HCT116 (cell line): ENCODE measurements at regions not wholly inside any gene's neighbourhood (a gene's known extent, or its start where the extent isn't known, plus 50 kb on each side); places are given as distances from the start of the nearest gene placed in this dataset.

Experiments
- ATAC-seq: fragments of 200-7000 bp; cut with Tn5 transposase; 2 replicates; pipeline ENCODE4 v1.9.1; 2020; ENCODE audit warnings: mild to moderate bottlenecking, moderate library complexity
- BruUV-seq: library from RNA; stranded (reverse); fragments of 400-500 nt; replicated peaks from 2 replicates; lab custom pipeline; 2021; lab: Mats Ljungman, UMichigan
- CTCF ChIA-PET: fragments of 300-600 bp; sonication (Branson Sonifier 250); formaldehyde crosslinking; loops from one replicate; lab custom pipeline; 2021; ENCODE audit warnings: antibody characterized with exemption; lab: Charles Lee
- POLR2A ChIA-PET: fragments of 300-600, 350-600 bp; sonication (Branson Sonifier 250); formaldehyde crosslinking; loops from one replicate; lab custom pipeline; 2021; ENCODE audit warnings: antibody characterized with exemption; lab: Charles Lee
- RAD21 ChIA-PET, 2 experiments: fragments of 300-600 bp; sonication (Branson Sonifier 250); formaldehyde crosslinking; loops; one replicate each; lab custom pipeline; 2023; ENCODE audit warnings: low total read pairs in 2 of 2; ENCODE audit not compliant: uncharacterized antibody in 2 of 2, unreplicated experiment in 2 of 2, low non-redundant PET in 1 of 2; lab: Charles Lee
- DNase-seq: peaks from one replicate; pipeline ENCODE4 v3.0.0-alpha.2; 2010; ENCODE audit warnings: low read depth, low spot score
- H2AFZ ChIP-seq: fragments of 200-600 bp; shearing (Covaris generic), sonication (generic); 2 replicates; pipeline ENCODE4 v1.6.1; 2017; ENCODE audit warnings: low read depth, mixed run types, mixed read lengths, antibody characterized with exemption, low read length; ENCODE audit not compliant: poor library complexity, severe bottlenecking
- H3K27ac ChIP-seq: 2 replicates; pipeline ENCODE4 v1.5.1; 2012; ENCODE audit warnings: low read depth, low read length
- H3K27me3 ChIP-seq: fragments of 200-600 bp; sonication (generic); 2 replicates; pipeline ENCODE4 v1.6.1; 2016; ENCODE audit warnings: mixed run types, low read length, mixed read lengths; ENCODE audit not compliant: insufficient read depth
- H3K36me3 ChIP-seq, 2 experiments: fragments of 200-500 bp in 1 of 2; fragments of 200-600 bp in 1 of 2; sonication (Bioruptor generic) in 1 of 2; sonication (generic) in 1 of 2; 2 replicates each; pipeline versions ENCODE4 v1.5.1 to v1.6.1; 2014 to 2016; ENCODE audit warnings: low read length in 2 of 2, inconsistent platforms in 1 of 2, mixed read lengths in 1 of 2, mixed run types in 1 of 2; ENCODE audit not compliant: insufficient read depth in 2 of 2, control insufficient read depth in 1 of 2
- H3K4me1 ChIP-seq, 2 experiments: fragments of 200-600 bp in 1 of 2; sonication (generic) in 1 of 2; 2 replicates each; pipeline versions ENCODE4 v1.5.1 to v1.6.1; 2012 to 2017; ENCODE audit warnings: low read length in 2 of 2, inconsistent platforms in 1 of 2, mild to moderate bottlenecking in 1 of 2, mixed read lengths in 1 of 2, mixed run types in 1 of 2, moderate library complexity in 1 of 2; ENCODE audit not compliant: insufficient read depth in 2 of 2, control insufficient read depth in 1 of 2
- H3K4me2 ChIP-seq: fragments of 200-600 bp; sonication (generic); 2 replicates; pipeline ENCODE4 v1.6.1; 2017; ENCODE audit warnings: mixed run types, low read length, mixed read lengths
- H3K4me3 ChIP-seq, 2 experiments: fragments of 200-600 bp in 1 of 2; sonication (generic) in 1 of 2; replicated peaks in 1 of 2; 2 replicates each; pipeline ENCODE4 v1.5.1; 2011 to 2016; ENCODE audit warnings: low read length in 2 of 2, control low read depth in 1 of 2, low read depth in 1 of 2, mild to moderate bottlenecking in 1 of 2, mixed read lengths in 1 of 2, mixed run types in 1 of 2
- H3K79me2 ChIP-seq: fragments of 200-600 bp; sonication (generic); 2 replicates; pipeline ENCODE4 v1.6.1; 2017; ENCODE audit warnings: mild to moderate bottlenecking, mixed run types, low read length, moderate library complexity, mixed read lengths; ENCODE audit not compliant: insufficient read depth
- H3K9ac ChIP-seq: fragments of 200-600 bp; sonication (generic); 2 replicates; pipeline ENCODE4 v1.6.1; 2016; ENCODE audit warnings: low read length, mixed read lengths
- H3K9me2 ChIP-seq: fragments of 200-600 bp; sonication (generic), shearing (Covaris generic); 2 replicates; pipeline ENCODE4 v1.6.1; 2017; ENCODE audit warnings: mixed run types, mild to moderate bottlenecking, moderate library complexity; ENCODE audit not compliant: insufficient read depth
- H3K9me3 ChIP-seq, 2 experiments: fragments of 200-500 bp in 1 of 2; fragments of 200-600 bp in 1 of 2; sonication (Bioruptor generic) in 1 of 2; sonication (generic) in 1 of 2; 2 replicates each; pipeline ENCODE4 v1.6.1; 2014 to 2017; ENCODE audit warnings: low read length in 2 of 2, mixed read lengths in 2 of 2, inconsistent platforms in 1 of 2, low read depth in 1 of 2, mild to moderate bottlenecking in 1 of 2, mixed run types in 1 of 2, moderate library complexity in 1 of 2; ENCODE audit not compliant: control insufficient read depth in 1 of 2, insufficient read depth in 1 of 2
- H4K20me1 ChIP-seq: fragments of 200-600 bp; sonication (generic), shearing (Covaris generic); 2 replicates; pipeline ENCODE4 v1.6.1; 2017; ENCODE audit warnings: mixed run types, mild to moderate bottlenecking, moderate library complexity; ENCODE audit not compliant: insufficient read depth
- CEBPB ChIP-seq: IDR thresholded peaks from 2 replicates; pipeline ENCODE4 v1.6.1; 2012; ENCODE audit warnings: low read depth
- EGR1 ChIP-seq: IDR thresholded peaks from 2 replicates; pipeline ENCODE4 v1.6.1; 2012; ENCODE audit warnings: low read depth
- ELF1 ChIP-seq: IDR thresholded peaks from 2 replicates; pipeline ENCODE4 v1.6.1; 2012; ENCODE audit warnings: low read depth, borderline replicate concordance
- EZH2 ChIP-seq: fragments of 200-600 bp; sonication (generic); IDR thresholded peaks from 2 replicates; pipeline ENCODE4 v1.6.1; 2017; ENCODE audit warnings: antibody characterized with exemption, mixed run types
- FOSL1 ChIP-seq: IDR thresholded peaks from 2 replicates; pipeline ENCODE4 v1.6.1; 2012; ENCODE audit warnings: low read depth
- JUND ChIP-seq: IDR thresholded peaks from 2 replicates; pipeline ENCODE4 v1.6.1; 2012
- POLR2A ChIP-seq: IDR thresholded peaks from 2 replicates; pipeline ENCODE4 v1.7.0; 2011; ENCODE audit warnings: borderline replicate concordance; ENCODE audit not compliant: insufficient read depth, insufficient read length; ENCODE audit errors: extremely low read depth
- SIN3A ChIP-seq: IDR thresholded peaks from 2 replicates; pipeline ENCODE4 v1.6.1; 2012; ENCODE audit warnings: low read depth
- SRF ChIP-seq: IDR thresholded peaks from 2 replicates; pipeline ENCODE4 v1.6.1; 2012; ENCODE audit warnings: low read depth
- TCF7L2 ChIP-seq: IDR thresholded peaks from 2 replicates; pipeline ENCODE4 v1.7.0; 2011; ENCODE audit warnings: borderline replicate concordance, inconsistent platforms; ENCODE audit not compliant: insufficient read depth, insufficient read length; ENCODE audit errors: extremely low read depth
- YY1 ChIP-seq: IDR thresholded peaks from 2 replicates; pipeline ENCODE4 v1.6.1; 2011; ENCODE audit warnings: low read length, low read depth, moderate library complexity, mild to moderate bottlenecking; ENCODE audit not compliant: insufficient replicate concordance; ENCODE audit errors: extremely low read depth
- ZFX ChIP-seq: fragments of 450-650 bp; IDR thresholded peaks from 2 replicates; pipeline ENCODE4 v1.6.1; 2017
- ZNF274 ChIP-seq: fragments of 200-500 bp; sonication (Bioruptor generic); IDR thresholded peaks from 2 replicates; pipeline ENCODE4 v1.6.1; 2014; ENCODE audit warnings: mild to moderate bottlenecking, low read depth, low read length, inconsistent platforms
- intact Hi-C: fragments of 100-400 bp; cut with micrococcal nuclease; formaldehyde crosslinking; loops from 2 replicates; pipeline ENCODE4 v1.10.0; 2022
- TF ChIP-seq, protein P1 (sequence below): IDR thresholded peaks from 2 replicates; pipeline ENCODE4 v1.6.1; 2012; ENCODE audit warnings: low read depth
- TF ChIP-seq, protein P2 (sequence below): IDR thresholded peaks from 2 replicates; pipeline ENCODE4 v1.6.1; 2012
- TF ChIP-seq, protein P3 (sequence below): IDR thresholded peaks from 2 replicates; pipeline ENCODE4 v1.6.1; 2012

DNA sequence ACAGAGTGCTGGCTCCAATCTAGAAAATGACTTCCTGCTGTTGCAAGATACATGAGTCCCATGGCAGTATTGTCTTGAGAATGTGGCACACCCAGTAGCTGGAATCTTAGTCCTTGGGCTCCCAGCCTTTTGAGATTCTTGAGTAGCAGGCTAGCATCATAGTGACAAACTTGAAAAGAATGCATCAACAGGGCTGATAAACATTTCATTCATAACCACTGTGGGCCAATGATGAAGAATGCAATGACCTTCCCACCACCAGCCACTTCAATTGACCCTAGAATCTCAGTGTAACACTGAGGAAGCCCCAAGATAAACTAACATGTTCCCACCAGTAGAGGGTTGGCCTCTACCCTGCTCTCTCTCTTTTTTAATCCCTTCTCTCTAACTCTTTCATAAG is 329.3 kb downstream of the GBA3 start:
- ATAC-seq (no peak), DNase-seq (no peak)
- H3K79me2 ChIP-seq: no peaks in the 10 kb centered on the region
- intact Hi-C loops: no loop called here
- ChIA-PET CTCF (no interaction called here), POLR2A (no interaction called here), RAD21 (no interaction called here)
- H3K9me3 ChIP-seq: peaks cover 0 to 24% of the 10 kb centered on the region in 2 experiments; a peak in 3 of 4 replicates
- H3K9me2 ChIP-seq: no peaks in the 10 kb centered on the region
- no peak for TF ChIP-seq CEBPB
- TF ChIP-seq YY1: no peak
- no peak for TF ChIP-seq ELF1
- TF ChIP-seq POLR2A: no peak
- no peak for TF ChIP-seq EGR1
- TF ChIP-seq SRF: no peak
- no peak for TF ChIP-seq ZFX
- TF ChIP-seq, protein P1, sequence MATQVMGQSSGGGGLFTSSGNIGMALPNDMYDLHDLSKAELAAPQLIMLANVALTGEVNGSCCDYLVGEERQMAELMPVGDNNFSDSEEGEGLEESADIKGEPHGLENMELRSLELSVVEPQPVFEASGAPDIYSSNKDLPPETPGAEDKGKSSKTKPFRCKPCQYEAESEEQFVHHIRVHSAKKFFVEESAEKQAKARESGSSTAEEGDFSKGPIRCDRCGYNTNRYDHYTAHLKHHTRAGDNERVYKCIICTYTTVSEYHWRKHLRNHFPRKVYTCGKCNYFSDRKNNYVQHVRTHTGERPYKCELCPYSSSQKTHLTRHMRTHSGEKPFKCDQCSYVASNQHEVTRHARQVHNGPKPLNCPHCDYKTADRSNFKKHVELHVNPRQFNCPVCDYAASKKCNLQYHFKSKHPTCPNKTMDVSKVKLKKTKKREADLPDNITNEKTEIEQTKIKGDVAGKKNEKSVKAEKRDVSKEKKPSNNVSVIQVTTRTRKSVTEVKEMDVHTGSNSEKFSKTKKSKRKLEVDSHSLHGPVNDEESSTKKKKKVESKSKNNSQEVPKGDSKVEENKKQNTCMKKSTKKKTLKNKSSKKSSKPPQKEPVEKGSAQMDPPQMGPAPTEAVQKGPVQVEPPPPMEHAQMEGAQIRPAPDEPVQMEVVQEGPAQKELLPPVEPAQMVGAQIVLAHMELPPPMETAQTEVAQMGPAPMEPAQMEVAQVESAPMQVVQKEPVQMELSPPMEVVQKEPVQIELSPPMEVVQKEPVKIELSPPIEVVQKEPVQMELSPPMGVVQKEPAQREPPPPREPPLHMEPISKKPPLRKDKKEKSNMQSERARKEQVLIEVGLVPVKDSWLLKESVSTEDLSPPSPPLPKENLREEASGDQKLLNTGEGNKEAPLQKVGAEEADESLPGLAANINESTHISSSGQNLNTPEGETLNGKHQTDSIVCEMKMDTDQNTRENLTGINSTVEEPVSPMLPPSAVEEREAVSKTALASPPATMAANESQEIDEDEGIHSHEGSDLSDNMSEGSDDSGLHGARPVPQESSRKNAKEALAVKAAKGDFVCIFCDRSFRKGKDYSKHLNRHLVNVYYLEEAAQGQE: no peak
- TF ChIP-seq FOSL1: no peak
- no peak for TF ChIP-seq EZH2
- no peak for TF ChIP-seq TCF7L2
- TF ChIP-seq, protein P2, sequence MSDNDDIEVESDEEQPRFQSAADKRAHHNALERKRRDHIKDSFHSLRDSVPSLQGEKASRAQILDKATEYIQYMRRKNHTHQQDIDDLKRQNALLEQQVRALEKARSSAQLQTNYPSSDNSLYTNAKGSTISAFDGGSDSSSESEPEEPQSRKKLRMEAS: no peak
- no peak for TF ChIP-seq SIN3A
- TF ChIP-seq, protein P3, sequence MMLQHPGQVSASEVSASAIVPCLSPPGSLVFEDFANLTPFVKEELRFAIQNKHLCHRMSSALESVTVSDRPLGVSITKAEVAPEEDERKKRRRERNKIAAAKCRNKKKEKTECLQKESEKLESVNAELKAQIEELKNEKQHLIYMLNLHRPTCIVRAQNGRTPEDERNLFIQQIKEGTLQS: no peak
- TF ChIP-seq ZNF274: no peak
- TF ChIP-seq JUND: no peak
- no peaks in the 10 kb centered on the region for H3K4me1 ChIP-seq
- H3K36me3 ChIP-seq: no peaks in the 10 kb centered on the region
- no peak overlapping the region for H3K9ac ChIP-seq
- H4K20me1 ChIP-seq: no peaks in the 10 kb centered on the region
- H3K4me3 ChIP-seq: no peak overlapping the region
- no peaks in the 10 kb centered on the region for H3K27me3 ChIP-seq
- no TSS peak for BruUV-seq
- no peak overlapping the region for H3K4me2 ChIP-seq
- H3K27ac ChIP-seq: no peak overlapping the region
- no peak overlapping the region for H2AFZ ChIP-seq
